ENCODE measurements at regions not wholly inside any gene's neighbourhood (a gene's known extent, or its start where the extent isn't known, plus 50 kb on each side); places are given as distances from the start of the nearest gene placed in this dataset.
A peak's percentile ranks its signal among the peaks of the same experiment; 100 is the strongest.

GRCh38 chr3:127042634-127043033 is 59.7 kb downstream of the PLXNA1 start:
- H3K4me1 ChIP-seq (ENCODE audit: insufficient read depth): no peaks in the 10 kb centered on the region; the same call in 1 of the 2 replicates
- no peak for DNase-seq (ENCODE audit: low spot score)
- H3K4me3 Mint-ChIP-seq: no peak overlapping the region

GRCh38 chr3:127043041-127043641 is 60.2 kb downstream of the PLXNA1 start:
- DNase-seq (ENCODE audit: low spot score) (peak; percentile 54), ATAC-seq (peak; percentile 66)
- H3K4me3 Mint-ChIP-seq: no peak overlapping the region
- Histone ChIP-seq H4K20me1 (replicated peaks; ENCODE audit: insufficient read depth) (no peaks in the 10 kb centered on the region), H3K27ac (ENCODE audit: low read depth) (no peak overlapping the region), H3F3A (replicated peaks; ENCODE audit: low read depth) (no peaks in the 10 kb centered on the region), H3K27me3 (ENCODE audit: insufficient read depth) (no peaks in the 10 kb centered on the region), H3K79me2 (replicated peaks; ENCODE audit: insufficient read depth) (no peaks in the 10 kb centered on the region), H2AFZ (peak overlapping the region; percentile 67; the same call in 1 of the 2 replicates), H3K4me1 (ENCODE audit: insufficient read depth) (no peaks in the 10 kb centered on the region; the same call in 1 of the 2 replicates), H3K4me2 (peak overlapping the region; percentile 46; the same call in 1 of the 2 replicates), H3K36me3 (ENCODE audit: insufficient read depth) (no peaks in the 10 kb centered on the region), H3K4me3 (no peak overlapping the region), H3K9me2 (ENCODE audit: insufficient read depth) (no peaks in the 10 kb centered on the region; the same call in 1 of the 2 replicates)
- peak overlapping the region; percentile 87 for H3K27ac Mint-ChIP-seq
- H3K27me3 Mint-ChIP-seq (ENCODE audit: insufficient read depth, low read depth, poor library complexity): peaks cover 15% of the 10 kb centered on the region
- H3K4me1 Mint-ChIP-seq: peaks cover 26% of the 10 kb centered on the region
- H3K36me3 Mint-ChIP-seq (ENCODE audit: low read depth): peaks cover 4% of the 10 kb centered on the region; the same call in 2 of the 3 replicates
- peaks cover 8% of the 10 kb centered on the region for H3K9me3 Mint-ChIP-seq
- TF ChIP-seq STAT1 (IDR thresholded peaks at IDR 0.05; ENCODE audit: unreplicated experiment): no peak
- no peak for TF ChIP-seq EZH2 (IDR thresholded peaks at IDR 0.05; ENCODE audit: low read depth, unreplicated experiment)
- no peak for TF ChIP-seq JUNB (IDR thresholded peaks at IDR 0.05; ENCODE audit: unreplicated experiment)
- no peak for TF ChIP-seq NANOG (IDR thresholded peaks at IDR 0.05; ENCODE audit: borderline replicate concordance)

More at GRCh38 chr3:127042634-127043033, 59.7 kb downstream of the PLXNA1 start:
- Mint-ChIP-seq H3K27me3 (ENCODE audit: insufficient read depth, low read depth, poor library complexity) (peaks cover 13% of the 10 kb centered on the region), H3K36me3 (ENCODE audit: low read depth) (peaks cover 1% of the 10 kb centered on the region; the same call in 1 of the 3 replicates), H3K4me1 (peaks cover 26% of the 10 kb centered on the region), H3K27ac (no peak overlapping the region), H3K9me3 (peaks cover 4% of the 10 kb centered on the region)
- no peak; the same call in 2 of the 3 replicates for ATAC-seq
- H3K36me3 ChIP-seq (ENCODE audit: insufficient read depth): no peaks in the 10 kb centered on the region
- H3K4me3 ChIP-seq: no peak overlapping the region
- H3F3A ChIP-seq (replicated peaks; ENCODE audit: low read depth): no peaks in the 10 kb centered on the region
- peak overlapping the region; percentile 67; the same call in 1 of the 2 replicates for H2AFZ ChIP-seq
- H3K27ac ChIP-seq (ENCODE audit: low read depth): no peak overlapping the region
- TF ChIP-seq ZNF331 (CRISPR knock-in tag; IDR thresholded peaks at IDR 0.05; ENCODE audit: low read depth): no peak
- TF ChIP-seq CTCF (conservative IDR thresholded peaks at IDR 0.05; ENCODE audit: low read depth in 2 of 2): peak in 1 of 2 experiments; percentile 20; a peak in 1 of 4 replicates
- H3K4me2 ChIP-seq: no peak overlapping the region
- H3K79me2 ChIP-seq (replicated peaks; ENCODE audit: insufficient read depth): no peaks in the 10 kb centered on the region
- H4K20me1 ChIP-seq (replicated peaks; ENCODE audit: insufficient read depth): no peaks in the 10 kb centered on the region
- no peaks in the 10 kb centered on the region; the same call in 1 of the 2 replicates for H3K9me2 ChIP-seq (ENCODE audit: insufficient read depth)
- no peaks in the 10 kb centered on the region for H3K27me3 ChIP-seq (ENCODE audit: insufficient read depth)

Data from GM23338 (cell line).